Stomach (tissue), 8 donors: ENCODE measurements at regions not wholly inside any gene's neighbourhood (a gene's known extent, or its start where the extent isn't known, plus 50 kb on each side); places are given as distances from the start of the nearest gene placed in this dataset.

Experiments used
- DNase-seq, 2 donors: peaks; one replicate each; pipeline versions ENCODE4 v3.0.0 to v3.0.0-alpha.2; 2013 to 2019
- H3K27ac ChIP-seq, 5 donors: fragments of 200-600 bp in 4 of 5; sonication (generic) in 4 of 5; one replicate each; pipeline ENCODE4 v1.5.1; 2013 to 2019; ENCODE audit warnings: mild to moderate bottlenecking in 1 of 5, moderate library complexity in 1 of 5
- H3K27me3 ChIP-seq, 3 donors: fragments of 200-600 bp; sonication (generic); one replicate each; pipeline ENCODE4 v1.5.1; 2017 to 2019; ENCODE audit warnings: mixed run types in 1 of 3
- H3K36me3 ChIP-seq, 4 donors: fragments of 200-600 bp; sonication (generic); 1 replicate in 3 of 4; 2 replicates in 1 of 4; pipeline ENCODE4 v1.5.1; 2016 to 2019
- H3K4me1 ChIP-seq, 4 donors: fragments of 200-600 bp; sonication (generic); one replicate each; pipeline ENCODE4 v1.5.1; 2016 to 2019
- H3K4me3 ChIP-seq, 4 donors: fragments of 200-600 bp; sonication (generic) in 3 of 4; one replicate each; pipeline ENCODE4 v1.5.1; 2016 to 2019; ENCODE audit warnings: mild to moderate bottlenecking in 1 of 4
- H3K9me3 ChIP-seq, 4 donors: fragments of 200-600 bp; sonication (generic); one replicate each; pipeline ENCODE4 v1.5.1; 2016 to 2019
- EP300 ChIP-seq: sonication (generic); formaldehyde crosslinking; IDR thresholded peaks from one replicate; pipeline ENCODE4 v1.6.1; 2017; ENCODE audit warnings: antibody characterized with exemption
- POLR2A ChIP-seq, 4 donors: fragments of 450-650 bp; IDR thresholded peaks; one replicate each; pipeline ENCODE4 v1.6.1; 2016; ENCODE audit warnings: antibody characterized with exemption in 4 of 4, control low read depth in 2 of 4, mild to moderate bottlenecking in 1 of 4, moderate library complexity in 1 of 4
- POLR2AphosphoS5 ChIP-seq, 3 donors: sonication (generic); formaldehyde crosslinking; IDR thresholded peaks; one replicate each; pipeline ENCODE4 v1.6.1; 2016; ENCODE audit warnings: antibody characterized with exemption in 3 of 3
- WGBS, 5 donors: extraction: QIAGEN DNeasy Blood & Tissue Kit in 3 of 5; methylation state at CpG; one replicate each; pipeline versions ENCODE4 v1.1.5 to v1.1.7; 2013 to 2018; 5-methylcytosine and 5-hydroxymethylcytosine counted together
- intact Hi-C: fragments of 100-400 bp; cut with DNase I; formaldehyde crosslinking; loops from one replicate; pipeline ENCODE4 v1.15.1; 2023; ENCODE audit warnings: low total_unique reads
- TF ChIP-seq, protein P1 (sequence below), 7 experiments: fragments of 450-650 bp in 4 of 7; fragments of 200-600 bp in 3 of 7; sonication (generic) in 3 of 7; IDR thresholded peaks; one replicate each; pipeline ENCODE4 v1.5.1; 2016 to 2019; ENCODE audit warnings: antibody characterized with exemption in 7 of 7, control low read depth in 2 of 7, mild to moderate bottlenecking in 1 of 7
- donor health status: healthy with polysubstance abuse.
- donor health status: Bipolar disorder and iron deficiency.
- donor health status: healthy.

- Histone ChIP-seq H3K27me3 (no peaks in the 10 kb centered on the region), H3K27ac (no peak overlapping the region), H3K4me3 (no peak overlapping the region), H3K4me1 (no peaks in the 10 kb centered on the region), H3K9me3 (no peaks in the 10 kb centered on the region), H3K36me3 (no peaks in the 10 kb centered on the region)
- DNase-seq = peak in 1 of 2 donors; percentile 6
- intact Hi-C loops = no loop called here
- 42 to 52% (median 44%) methylated on average over 3 of the region's 3 CpGs for WGBS, 5 donors
- TF ChIP-seq POLR2A (IDR thresholded peaks at IDR 0.05) (no peak), POLR2AphosphoS5 (IDR thresholded peaks at IDR 0.05) (no peak), EP300 (no peak)
- TF ChIP-seq, protein P1, sequence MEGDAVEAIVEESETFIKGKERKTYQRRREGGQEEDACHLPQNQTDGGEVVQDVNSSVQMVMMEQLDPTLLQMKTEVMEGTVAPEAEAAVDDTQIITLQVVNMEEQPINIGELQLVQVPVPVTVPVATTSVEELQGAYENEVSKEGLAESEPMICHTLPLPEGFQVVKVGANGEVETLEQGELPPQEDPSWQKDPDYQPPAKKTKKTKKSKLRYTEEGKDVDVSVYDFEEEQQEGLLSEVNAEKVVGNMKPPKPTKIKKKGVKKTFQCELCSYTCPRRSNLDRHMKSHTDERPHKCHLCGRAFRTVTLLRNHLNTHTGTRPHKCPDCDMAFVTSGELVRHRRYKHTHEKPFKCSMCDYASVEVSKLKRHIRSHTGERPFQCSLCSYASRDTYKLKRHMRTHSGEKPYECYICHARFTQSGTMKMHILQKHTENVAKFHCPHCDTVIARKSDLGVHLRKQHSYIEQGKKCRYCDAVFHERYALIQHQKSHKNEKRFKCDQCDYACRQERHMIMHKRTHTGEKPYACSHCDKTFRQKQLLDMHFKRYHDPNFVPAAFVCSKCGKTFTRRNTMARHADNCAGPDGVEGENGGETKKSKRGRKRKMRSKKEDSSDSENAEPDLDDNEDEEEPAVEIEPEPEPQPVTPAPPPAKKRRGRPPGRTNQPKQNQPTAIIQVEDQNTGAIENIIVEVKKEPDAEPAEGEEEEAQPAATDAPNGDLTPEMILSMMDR (IDR thresholded peaks at IDR 0.05) = no peak
Observed at GRCh38 chr7:114364151-114364550, 50.5 kb upstream of the FOXP2 start.

DNA sequence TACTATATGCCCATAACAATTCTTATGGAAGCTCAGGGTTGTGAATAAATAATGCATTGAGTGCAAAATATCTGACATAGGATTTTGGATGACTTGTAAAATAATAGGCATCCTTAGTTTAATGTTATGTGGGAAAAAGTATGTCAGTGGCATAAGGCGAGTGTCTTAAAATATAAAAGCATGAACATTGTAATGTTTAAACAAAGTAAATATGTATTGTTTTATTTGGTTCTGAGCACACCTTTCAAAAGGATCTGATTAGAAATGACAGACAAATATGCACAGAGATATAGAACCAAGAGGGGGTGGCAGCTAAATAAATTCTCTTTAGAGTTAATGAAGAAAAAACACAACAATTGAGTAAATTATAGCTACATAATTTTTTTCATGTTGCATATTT, 51.3 kb upstream of the FOXP2 start:
- intact Hi-C loops = no loop called here
- 34 to 73% (median 46%) methylated on average over 1 of the region's 1 CpG for WGBS, 5 donors

GRCh38 chr7:114358911-114359310, 55.7 kb upstream of the FOXP2 start:
- Histone ChIP-seq H3K36me3 (no peaks in the 10 kb centered on the region), H3K27ac (no peak overlapping the region), H3K4me1 (no peaks in the 10 kb centered on the region), H3K9me3 (no peaks in the 10 kb centered on the region), H3K4me3 (no peak overlapping the region), H3K27me3 (no peaks in the 10 kb centered on the region)
- intact Hi-C loops = no loop called here
- TF ChIP-seq POLR2A (IDR thresholded peaks at IDR 0.05) = no peak
- TF ChIP-seq EP300 = no peak
- no peak for TF ChIP-seq POLR2AphosphoS5 (IDR thresholded peaks at IDR 0.05)
- TF ChIP-seq, protein P1 (IDR thresholded peaks at IDR 0.05) = no peak
- 88 to 98% (median 93%) methylated on average over 2 of the region's 2 CpGs for WGBS, 5 donors
- DNase-seq = no peak

More for the DNA sequence above, 51.3 kb upstream of the FOXP2 start:
- Histone ChIP-seq H3K27me3 (no peaks in the 10 kb centered on the region), H3K27ac (no peak overlapping the region), H3K4me1 (no peaks in the 10 kb centered on the region), H3K9me3 (no peaks in the 10 kb centered on the region), H3K36me3 (no peaks in the 10 kb centered on the region), H3K4me3 (no peak overlapping the region)
- no peak for TF ChIP-seq POLR2A (IDR thresholded peaks at IDR 0.05)
- no peak for DNase-seq

DNA sequence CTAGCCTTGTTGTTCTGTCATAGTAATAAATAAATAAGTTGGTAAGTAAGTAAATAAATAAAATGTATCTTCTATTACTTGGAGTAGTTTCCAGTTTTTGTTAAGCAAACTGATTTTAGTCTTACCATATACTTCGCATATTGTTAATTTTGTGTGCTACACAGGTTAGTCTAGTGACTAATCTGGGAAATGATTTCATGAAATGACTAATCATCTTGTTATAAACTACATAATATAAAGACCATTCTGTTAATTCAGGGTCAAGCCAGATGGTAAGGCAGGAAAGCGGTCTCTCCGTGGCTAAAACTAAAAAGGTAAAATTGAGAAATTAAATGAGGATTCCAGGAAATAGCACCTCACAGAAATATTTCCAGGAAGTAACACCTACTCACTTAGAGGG, 58.5 kb upstream of the FOXP2 start:
- Histone ChIP-seq H3K9me3 (no peaks in the 10 kb centered on the region), H3K27me3 (no peaks in the 10 kb centered on the region), H3K36me3 (no peaks in the 10 kb centered on the region), H3K4me3 (no peak overlapping the region), H3K27ac (no peak overlapping the region), H3K4me1 (no peaks in the 10 kb centered on the region)
- TF ChIP-seq, protein P1 (IDR thresholded peaks at IDR 0.05) = no peak
- TF ChIP-seq POLR2A (IDR thresholded peaks at IDR 0.05) = no peak
- no peak for TF ChIP-seq EP300
- no peak for TF ChIP-seq POLR2AphosphoS5 (IDR thresholded peaks at IDR 0.05)
- no peak for DNase-seq
- intact Hi-C loops = no loop called here
- 80 to 88% (median 83%) methylated on average over 3 of the region's 3 CpGs for WGBS, 5 donors

DNA sequence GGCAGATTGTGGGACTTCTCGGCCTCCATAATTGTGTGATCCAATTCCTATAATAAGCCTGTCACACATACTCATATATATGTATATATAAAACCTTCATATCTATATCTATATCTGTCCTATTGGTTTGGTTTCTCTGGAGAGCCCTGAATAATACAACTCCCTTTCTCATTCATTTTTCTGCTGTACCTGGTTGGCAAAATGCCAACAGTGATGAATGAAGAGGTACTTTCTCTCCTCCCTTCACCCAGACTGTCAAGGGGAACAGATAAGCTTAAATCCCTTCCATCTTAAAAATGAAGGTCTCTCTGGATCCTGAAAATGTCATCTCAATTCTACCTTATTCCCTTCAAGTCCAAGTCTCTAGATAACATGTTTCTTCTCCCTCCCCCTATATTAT, 60.3 kb upstream of the FOXP2 start:
- 73 to 97% (median 88%) methylated on average over 1 of the region's 1 CpG for WGBS, 5 donors
- Histone ChIP-seq H3K27ac (no peak overlapping the region), H3K36me3 (no peaks in the 10 kb centered on the region), H3K4me1 (no peaks in the 10 kb centered on the region), H3K4me3 (no peak overlapping the region), H3K9me3 (no peaks in the 10 kb centered on the region), H3K27me3 (no peaks in the 10 kb centered on the region)
- intact Hi-C loops = no loop called here
- no peak for DNase-seq
- TF ChIP-seq, protein P1 (IDR thresholded peaks at IDR 0.05) = no peak
- TF ChIP-seq POLR2AphosphoS5 (IDR thresholded peaks at IDR 0.05) = no peak
- no peak for TF ChIP-seq EP300
- TF ChIP-seq POLR2A (IDR thresholded peaks at IDR 0.05) = no peak
